Tibial artery (tissue), 4 donors: ENCODE measurements at regions not wholly inside any gene's neighbourhood (a gene's known extent, or its start where the extent isn't known, plus 50 kb on each side); places are given as distances from the start of the nearest gene placed in this dataset.

Source experiments
- DNase-seq, 2 donors: peaks; one replicate each; pipeline ENCODE4 v3.0.0-alpha.2; 2019
- H3K27ac ChIP-seq, 2 donors: fragments of 200-600 bp; sonication (generic) in 1 of 2; 1 replicate in 1 of 2; 2 replicates in 1 of 2; pipeline ENCODE4 v1.5.1; 2018 to 2019; ENCODE audit warnings: mild to moderate bottlenecking in 1 of 2
- H3K27me3 ChIP-seq, 2 donors: fragments of 200-600 bp; sonication (generic) in 1 of 2; one replicate each; pipeline versions ENCODE4 v1.5.1 to v1.6.0; 2016 to 2019
- H3K36me3 ChIP-seq, 3 donors: fragments of 200-600 bp; sonication (generic) in 2 of 3; one replicate each; pipeline ENCODE4 v1.5.1; 2016 to 2019; ENCODE audit warnings: mild to moderate bottlenecking in 2 of 3
- H3K4me1 ChIP-seq, 4 donors: fragments of 200-600 bp; sonication (generic) in 2 of 4; 1 replicate in 3 of 4; 2 replicates in 1 of 4; pipeline ENCODE4 v1.5.1; 2016 to 2019
- H3K4me3 ChIP-seq, 2 donors: fragments of 200-600 bp; sonication (generic) in 1 of 2; 1 replicate in 1 of 2; 2 replicates in 1 of 2; pipeline ENCODE4 v1.5.1; 2018 to 2019; ENCODE audit warnings: mild to moderate bottlenecking in 2 of 2
- H3K9me3 ChIP-seq, 3 donors: fragments of 200-600 bp; sonication (generic) in 1 of 3; one replicate each; pipeline ENCODE4 v1.5.1; 2016 to 2019
- intact Hi-C: fragments of 100-400 bp; cut with DNase I; formaldehyde crosslinking; loops from one replicate; pipeline ENCODE4 v1.15.0; 2023; ENCODE audit warnings: low total_unique reads
- TF ChIP-seq, protein P1 (sequence below), 2 experiments: fragments of 200-600 bp in 1 of 2; fragments of 450-650 bp in 1 of 2; IDR thresholded peaks; one replicate each; pipeline ENCODE4 v1.5.1; 2017 to 2019; ENCODE audit warnings: antibody characterized with exemption in 2 of 2, mild to moderate bottlenecking in 1 of 2, moderate library complexity in 1 of 2

DNA sequence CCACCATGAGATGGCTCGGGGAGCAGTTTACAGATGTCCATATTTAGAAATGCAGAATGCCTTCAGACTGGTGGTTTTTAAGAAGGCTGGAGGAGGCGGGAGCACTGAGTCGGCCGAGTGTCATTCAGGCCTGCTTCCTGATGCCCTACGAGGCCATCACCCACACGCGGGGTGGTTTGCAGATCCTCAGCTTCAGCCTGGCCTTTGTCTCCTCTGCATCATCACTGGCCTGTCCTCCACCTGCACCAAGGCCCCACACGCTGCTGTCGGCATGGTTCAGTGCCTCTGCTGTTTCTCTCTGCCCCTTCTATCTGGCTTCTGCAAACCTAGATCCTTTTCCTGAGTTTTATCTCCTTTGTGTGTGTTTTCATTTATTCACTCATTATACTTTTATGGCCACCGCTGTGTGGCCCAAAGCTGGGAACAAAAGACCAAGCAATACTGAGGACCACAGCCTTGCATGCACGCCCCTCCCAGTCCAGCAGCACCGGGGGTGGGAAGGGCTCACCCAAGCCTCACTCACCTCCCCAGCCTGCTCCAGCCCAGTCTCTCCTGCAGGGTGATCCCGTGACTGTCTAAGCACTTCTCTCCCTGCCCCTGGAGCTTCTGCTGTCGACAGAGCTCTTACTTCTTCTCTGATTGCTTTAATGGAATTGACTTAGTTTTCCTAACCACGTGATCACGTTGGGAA lies 240.8 kb downstream of the TEX29 start:
- Histone ChIP-seq H3K27me3 (peaks cover 0 to 10% of the 10 kb centered on the region in 2 donors), H3K9me3 (no peaks in the 10 kb centered on the region), H3K4me3 (no peak overlapping the region), H3K36me3 (no peaks in the 10 kb centered on the region), H3K27ac (no peak overlapping the region), H3K4me1 (no peaks in the 10 kb centered on the region)
- TF ChIP-seq, protein P1, sequence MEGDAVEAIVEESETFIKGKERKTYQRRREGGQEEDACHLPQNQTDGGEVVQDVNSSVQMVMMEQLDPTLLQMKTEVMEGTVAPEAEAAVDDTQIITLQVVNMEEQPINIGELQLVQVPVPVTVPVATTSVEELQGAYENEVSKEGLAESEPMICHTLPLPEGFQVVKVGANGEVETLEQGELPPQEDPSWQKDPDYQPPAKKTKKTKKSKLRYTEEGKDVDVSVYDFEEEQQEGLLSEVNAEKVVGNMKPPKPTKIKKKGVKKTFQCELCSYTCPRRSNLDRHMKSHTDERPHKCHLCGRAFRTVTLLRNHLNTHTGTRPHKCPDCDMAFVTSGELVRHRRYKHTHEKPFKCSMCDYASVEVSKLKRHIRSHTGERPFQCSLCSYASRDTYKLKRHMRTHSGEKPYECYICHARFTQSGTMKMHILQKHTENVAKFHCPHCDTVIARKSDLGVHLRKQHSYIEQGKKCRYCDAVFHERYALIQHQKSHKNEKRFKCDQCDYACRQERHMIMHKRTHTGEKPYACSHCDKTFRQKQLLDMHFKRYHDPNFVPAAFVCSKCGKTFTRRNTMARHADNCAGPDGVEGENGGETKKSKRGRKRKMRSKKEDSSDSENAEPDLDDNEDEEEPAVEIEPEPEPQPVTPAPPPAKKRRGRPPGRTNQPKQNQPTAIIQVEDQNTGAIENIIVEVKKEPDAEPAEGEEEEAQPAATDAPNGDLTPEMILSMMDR (IDR thresholded peaks at IDR 0.05), result no peak
- no peak for DNase-seq
- intact Hi-C loops, result no loop called here

DNA sequence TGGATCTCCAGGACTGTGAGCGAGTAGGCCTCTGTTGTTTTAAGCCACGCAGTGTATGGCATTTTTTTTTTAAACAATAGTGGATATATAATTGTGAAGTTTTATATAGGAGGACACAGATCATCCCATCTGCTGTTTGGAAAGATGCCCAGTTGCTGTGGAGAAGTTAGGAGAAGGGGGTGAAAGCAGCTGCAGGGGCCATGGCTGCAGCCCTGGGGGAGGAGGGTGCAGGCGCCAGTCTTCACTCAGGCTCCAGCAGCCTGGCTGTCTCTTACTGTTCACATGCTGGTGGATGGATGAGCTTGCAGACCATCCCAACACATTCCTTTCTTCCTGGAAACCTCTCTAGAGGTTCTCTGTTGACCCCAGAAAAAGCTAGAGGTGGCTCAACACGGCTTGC lies 242.3 kb downstream of the TEX29 start:
- Histone ChIP-seq H3K36me3 (no peaks in the 10 kb centered on the region), H3K27ac (no peak overlapping the region), H3K27me3 (peaks cover 0 to 10% of the 10 kb centered on the region in 2 donors), H3K9me3 (no peaks in the 10 kb centered on the region), H3K4me1 (no peaks in the 10 kb centered on the region), H3K4me3 (no peak overlapping the region)
- TF ChIP-seq, protein P1 (IDR thresholded peaks at IDR 0.05), result no peak
- intact Hi-C loops, result no loop called here
- no peak for DNase-seq

DNA sequence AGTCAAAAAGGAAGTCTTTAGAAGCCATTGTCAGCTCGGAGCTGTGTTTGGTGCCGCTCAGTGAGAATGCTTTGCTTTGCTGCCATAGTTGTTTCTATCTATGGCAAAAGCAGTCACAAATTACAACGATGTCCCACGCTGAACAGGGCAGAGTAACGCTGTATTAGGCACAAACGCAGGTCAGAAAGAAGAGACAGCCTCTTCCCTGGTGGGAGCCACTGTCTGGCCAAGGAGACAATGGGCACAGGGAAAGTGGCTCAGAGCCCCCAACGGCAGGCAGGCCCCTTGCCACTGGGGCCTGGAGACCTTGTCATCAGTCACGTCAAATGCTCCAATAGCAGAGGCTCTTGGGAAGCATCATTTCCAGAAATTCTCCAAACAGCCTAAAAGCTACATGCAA lies 244.2 kb downstream of the TEX29 start:
- peaks cover 0 to 9% of the 10 kb centered on the region in 2 donors for H3K27me3 ChIP-seq
- no peaks in the 10 kb centered on the region for H3K4me1 ChIP-seq

GRCh38 chr13:111565400-111565799 lies 245.0 kb downstream of the TEX29 start:
- intact Hi-C loops, result no loop called here
- H3K4me1 ChIP-seq, result no peaks in the 10 kb centered on the region
- DNase-seq, result no peak
- H3K4me3 ChIP-seq, result no peak overlapping the region
- peaks cover 0 to 12% (median 10%) of the 10 kb centered on the region in 3 donors for H3K9me3 ChIP-seq
- no peaks in the 10 kb centered on the region for H3K36me3 ChIP-seq
- peaks cover 0 to 5% of the 10 kb centered on the region in 2 donors for H3K27me3 ChIP-seq
- no peak overlapping the region for H3K27ac ChIP-seq
- TF ChIP-seq, protein P1 (IDR thresholded peaks at IDR 0.05), result no peak

More for the DNA sequence above, 244.2 kb downstream of the TEX29 start:
- H3K27ac ChIP-seq, result no peak overlapping the region
- TF ChIP-seq, protein P1 (IDR thresholded peaks at IDR 0.05), result no peak
- intact Hi-C loops, result no loop called here
- peaks cover 0 to 12% (median 8%) of the 10 kb centered on the region in 3 donors for H3K9me3 ChIP-seq
- no peak overlapping the region for H3K4me3 ChIP-seq
- no peaks in the 10 kb centered on the region for H3K36me3 ChIP-seq
- DNase-seq, result no peak

DNA sequence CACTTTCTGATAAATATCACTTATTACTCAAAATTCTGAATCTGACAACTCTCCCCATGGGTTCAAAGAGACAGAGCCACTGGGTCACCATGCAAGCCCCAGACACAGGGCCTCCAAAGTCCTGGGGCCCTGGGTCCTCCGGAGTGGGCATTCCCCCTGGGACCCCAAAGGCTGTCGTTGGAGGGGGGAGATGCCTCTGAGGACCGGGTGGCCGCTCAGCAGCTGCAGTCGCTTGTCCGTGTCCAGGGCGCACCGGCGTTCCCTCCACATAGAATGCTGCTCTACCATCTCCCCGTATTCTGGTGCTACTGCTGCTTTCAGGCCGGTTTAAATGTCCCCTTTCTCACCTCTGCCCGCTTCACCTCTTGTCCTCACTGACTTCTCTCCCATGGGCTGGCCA lies 246.1 kb downstream of the TEX29 start:
- Histone ChIP-seq H3K36me3 (no peaks in the 10 kb centered on the region), H3K9me3 (peaks cover 0 to 12% (median 10%) of the 10 kb centered on the region in 3 donors), H3K4me1 (no peaks in the 10 kb centered on the region), H3K4me3 (no peak overlapping the region), H3K27me3 (peaks cover 0 to 5% of the 10 kb centered on the region in 2 donors), H3K27ac (no peak overlapping the region)
- DNase-seq, result no peak
- intact Hi-C loops, result no loop called here
- TF ChIP-seq, protein P1 (IDR thresholded peaks at IDR 0.05), result no peak
